ENCODE measurements at regions not wholly inside any gene's neighbourhood (a gene's known extent, or its start where the extent isn't known, plus 50 kb on each side); places are given as distances from the start of the nearest gene placed in this dataset.

DNA sequence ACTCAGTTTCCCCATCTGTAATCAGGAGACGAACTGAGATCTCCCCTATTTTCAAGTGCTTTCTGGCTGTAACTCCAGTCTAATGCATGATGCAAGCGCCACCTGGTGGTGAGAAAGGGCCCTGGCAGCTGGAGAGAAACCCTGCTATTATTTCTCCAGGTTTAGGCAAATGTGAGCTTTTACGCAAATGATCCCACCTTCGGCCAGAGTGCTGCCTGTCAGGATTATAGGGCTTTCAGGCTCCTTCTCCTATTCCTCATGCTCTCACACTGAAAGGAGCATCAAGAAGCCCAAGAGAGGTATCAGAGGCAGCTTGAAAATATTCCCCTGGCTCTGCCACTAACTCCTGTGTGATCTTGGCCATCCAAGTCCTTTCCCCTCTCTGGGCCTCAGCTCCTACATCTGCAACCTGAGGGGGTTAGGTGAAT is 93.9 kb upstream of the RASGRF1 start:
- TF ChIP-seq, protein P1, sequence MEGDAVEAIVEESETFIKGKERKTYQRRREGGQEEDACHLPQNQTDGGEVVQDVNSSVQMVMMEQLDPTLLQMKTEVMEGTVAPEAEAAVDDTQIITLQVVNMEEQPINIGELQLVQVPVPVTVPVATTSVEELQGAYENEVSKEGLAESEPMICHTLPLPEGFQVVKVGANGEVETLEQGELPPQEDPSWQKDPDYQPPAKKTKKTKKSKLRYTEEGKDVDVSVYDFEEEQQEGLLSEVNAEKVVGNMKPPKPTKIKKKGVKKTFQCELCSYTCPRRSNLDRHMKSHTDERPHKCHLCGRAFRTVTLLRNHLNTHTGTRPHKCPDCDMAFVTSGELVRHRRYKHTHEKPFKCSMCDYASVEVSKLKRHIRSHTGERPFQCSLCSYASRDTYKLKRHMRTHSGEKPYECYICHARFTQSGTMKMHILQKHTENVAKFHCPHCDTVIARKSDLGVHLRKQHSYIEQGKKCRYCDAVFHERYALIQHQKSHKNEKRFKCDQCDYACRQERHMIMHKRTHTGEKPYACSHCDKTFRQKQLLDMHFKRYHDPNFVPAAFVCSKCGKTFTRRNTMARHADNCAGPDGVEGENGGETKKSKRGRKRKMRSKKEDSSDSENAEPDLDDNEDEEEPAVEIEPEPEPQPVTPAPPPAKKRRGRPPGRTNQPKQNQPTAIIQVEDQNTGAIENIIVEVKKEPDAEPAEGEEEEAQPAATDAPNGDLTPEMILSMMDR (IDR thresholded peaks at IDR 0.05): peak; percentile 82 to 93 (median 86)
- TF ChIP-seq POLR2A (IDR thresholded peaks at IDR 0.05): no peak

Measured in uterus (tissue), 2 donors.